GM19467 (cell line): ENCODE measurements at regions not wholly inside any gene's neighbourhood (a gene's known extent, or its start where the extent isn't known, plus 50 kb on each side); places are given as distances from the start of the nearest gene placed in this dataset.
A peak's percentile ranks its signal among the peaks of the same experiment; 100 is the strongest.

Experiments used
- ATAC-seq: cut with Tn5 transposase; IDR thresholded peaks from one replicate; pipeline ENCODE4 v1.9.1; 2021; ENCODE audit warnings: mild to moderate bottlenecking, moderate library complexity; ENCODE audit not compliant: unreplicated experiment

DNA sequence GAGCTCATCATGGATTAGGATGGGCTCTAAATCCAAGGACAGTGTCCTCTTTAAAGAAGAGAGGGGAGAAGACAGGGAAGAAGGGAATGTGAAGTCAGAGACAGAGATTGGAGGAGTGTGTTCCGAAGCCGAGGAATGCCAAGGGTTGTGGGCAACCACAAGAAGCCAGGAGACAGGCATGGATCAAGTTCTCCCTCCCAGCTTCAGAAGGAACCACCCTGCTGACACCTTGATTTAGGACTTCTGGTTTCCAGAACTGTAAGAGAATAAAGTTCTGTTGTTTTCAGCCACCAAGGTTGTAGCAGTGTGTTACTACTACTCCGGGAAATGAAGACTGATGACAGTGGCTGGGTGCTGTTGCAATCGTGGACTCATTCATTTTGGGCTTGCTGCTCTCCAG is 120.1 kb downstream of the RPS12 start:
- ATAC-seq, result no peak

DNA sequence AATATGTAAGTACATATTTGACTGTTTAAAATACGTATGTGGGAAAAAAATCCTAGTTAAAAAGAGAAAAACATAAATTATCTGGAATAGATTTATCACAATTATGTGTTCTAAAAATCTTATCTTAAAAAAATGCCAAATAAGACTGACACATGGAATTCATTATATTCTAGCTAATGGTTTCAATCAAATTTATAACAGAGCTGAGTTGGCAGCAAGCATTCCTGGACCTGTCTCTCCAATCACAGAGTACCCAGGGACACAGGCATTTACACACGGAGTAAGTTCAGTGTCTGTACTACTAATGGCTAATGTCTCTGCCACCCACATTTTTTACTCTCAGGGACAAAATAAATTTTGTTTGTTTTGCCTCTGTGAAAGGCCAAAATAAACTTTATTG is 122.3 kb downstream of the RPS12 start:
- no peak for ATAC-seq

DNA sequence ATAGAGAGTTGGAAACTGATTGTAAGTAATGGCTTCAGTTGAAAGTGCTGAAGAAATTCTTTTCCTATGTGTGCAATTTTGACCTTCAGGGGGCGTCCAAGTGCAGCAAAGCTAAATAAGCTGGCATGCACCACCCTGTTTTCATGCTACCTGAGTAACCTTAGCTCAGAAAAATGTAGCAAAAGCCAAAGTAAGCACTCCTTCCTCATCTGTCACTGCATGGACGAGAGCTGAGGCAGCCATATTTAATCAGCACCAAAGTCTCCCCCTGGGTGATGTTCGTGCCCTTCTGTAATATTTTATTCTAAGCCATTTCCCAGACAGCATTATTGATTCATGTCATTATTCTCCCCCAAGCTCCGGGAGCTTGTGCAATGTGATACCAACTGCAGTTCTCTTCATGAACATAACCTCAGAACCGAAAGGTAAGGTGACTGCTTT is 123.1 kb downstream of the RPS12 start:
- no peak for ATAC-seq

DNA sequence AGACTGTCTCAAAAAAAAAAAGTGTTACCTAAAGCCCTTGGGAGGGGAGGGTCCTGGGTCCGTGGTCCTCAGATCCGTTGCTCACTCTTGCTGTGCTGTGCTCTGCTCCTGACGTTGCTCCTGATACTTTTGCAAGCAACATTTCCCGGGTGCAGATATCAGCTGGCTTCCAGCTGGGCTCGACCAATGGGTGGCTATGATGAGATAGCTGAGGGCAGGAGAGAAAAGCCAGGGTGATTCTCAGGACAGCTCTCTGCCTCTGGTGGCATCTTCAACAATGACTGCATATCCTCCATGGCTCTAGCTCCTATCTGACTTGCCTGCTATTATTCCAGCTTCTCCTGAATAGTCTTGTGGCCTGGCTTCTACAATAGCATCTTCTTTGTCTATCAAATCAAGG is 134.5 kb downstream of the RPS12 start:
- no peak for ATAC-seq

DNA sequence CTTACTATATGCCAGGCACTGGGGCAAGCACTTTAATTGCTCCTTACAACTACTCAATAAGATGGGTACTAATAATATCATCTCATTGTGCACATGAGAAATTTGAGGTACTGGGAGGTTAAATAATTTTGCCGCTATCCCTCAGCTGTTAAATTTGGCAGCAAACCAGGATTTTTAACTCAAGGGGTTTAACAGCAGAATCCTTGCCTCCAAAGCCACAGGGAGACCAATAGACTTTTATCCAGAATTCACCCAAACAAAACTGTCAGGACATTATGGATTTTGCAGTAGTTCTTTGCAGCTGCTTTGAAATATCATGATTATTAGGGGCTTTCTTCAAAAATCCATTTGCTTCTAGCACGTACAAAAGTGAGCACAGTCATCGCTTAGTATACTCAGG is 136.2 kb downstream of the RPS12 start:
- no peak for ATAC-seq

DNA sequence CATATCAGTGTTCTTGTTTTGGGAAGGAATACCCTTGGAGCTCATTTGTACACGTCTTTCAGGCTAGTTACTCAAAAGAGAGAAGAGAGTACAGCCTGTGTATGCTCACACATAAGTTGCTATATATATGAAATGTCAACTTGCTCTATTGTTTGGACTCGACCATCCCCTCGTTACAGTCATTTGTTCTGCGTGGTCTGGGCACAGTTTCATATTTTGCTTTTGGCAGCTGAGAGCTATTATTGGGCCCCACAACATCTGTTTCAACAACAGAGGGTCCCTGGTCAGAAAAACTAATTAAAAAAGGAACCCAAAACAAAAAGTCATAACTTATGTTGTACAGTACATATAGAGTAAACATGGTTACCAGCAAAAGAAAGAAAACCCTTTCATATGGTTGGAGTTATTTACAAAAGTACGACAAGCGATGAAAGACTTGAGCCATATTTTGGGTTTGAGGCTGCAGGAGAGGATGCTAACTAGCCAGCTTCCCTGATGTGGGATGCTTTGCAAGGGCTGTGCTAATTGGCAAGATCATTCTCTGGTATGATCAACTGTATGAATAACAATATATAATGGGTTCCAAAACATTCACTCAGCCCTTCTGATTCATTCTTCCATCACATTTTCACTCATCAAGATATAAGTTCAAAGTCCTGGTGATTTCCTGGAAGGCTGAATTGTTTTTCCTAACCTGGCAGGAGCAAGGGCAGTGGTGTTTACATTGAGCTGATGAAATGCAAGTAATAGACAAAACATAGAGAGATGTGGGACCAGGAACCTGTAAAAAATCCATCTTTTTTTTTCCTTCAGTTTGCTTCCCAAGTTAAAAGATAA is 137.9 kb downstream of the RPS12 start:
- ATAC-seq, result no peak

DNA sequence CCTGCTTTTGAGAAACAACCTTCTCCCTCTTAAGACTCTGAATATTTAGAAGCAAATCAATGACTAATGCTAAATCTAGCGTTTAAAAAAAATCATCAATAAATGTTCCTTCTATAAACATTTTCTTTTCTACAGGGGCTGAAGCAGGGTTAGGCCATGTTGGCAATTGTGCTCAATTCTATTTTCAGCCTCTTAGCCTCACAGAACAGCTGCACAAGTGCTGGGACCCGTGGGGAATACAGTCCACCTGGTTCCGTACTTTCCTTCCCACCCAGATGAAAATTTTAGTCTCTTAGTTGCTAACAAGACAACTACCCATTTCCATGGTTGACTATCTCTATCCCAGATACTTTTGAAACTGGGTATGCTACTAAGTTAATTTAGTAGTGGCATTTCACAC is 138.6 kb downstream of the RPS12 start:
- ATAC-seq, result no peak

DNA sequence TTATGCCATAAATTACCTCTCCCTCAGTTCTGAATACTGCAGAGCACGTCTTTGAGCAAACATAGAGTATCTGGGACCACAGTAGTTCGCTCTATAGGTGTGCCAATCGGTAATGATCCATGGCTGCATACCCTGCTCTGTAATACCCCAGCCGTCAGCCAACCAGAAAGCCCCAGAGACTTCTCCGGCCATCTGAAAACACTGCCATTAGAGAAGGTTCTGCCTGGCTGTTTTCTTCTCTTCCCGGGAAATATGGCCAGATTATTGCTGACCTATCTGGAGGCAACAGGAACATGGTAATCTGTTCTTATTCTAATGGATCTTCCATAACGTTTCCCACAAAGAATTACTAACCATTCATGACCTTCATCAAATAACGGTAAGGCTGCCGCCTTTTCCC is 139.9 kb downstream of the RPS12 start:
- no peak for ATAC-seq

DNA sequence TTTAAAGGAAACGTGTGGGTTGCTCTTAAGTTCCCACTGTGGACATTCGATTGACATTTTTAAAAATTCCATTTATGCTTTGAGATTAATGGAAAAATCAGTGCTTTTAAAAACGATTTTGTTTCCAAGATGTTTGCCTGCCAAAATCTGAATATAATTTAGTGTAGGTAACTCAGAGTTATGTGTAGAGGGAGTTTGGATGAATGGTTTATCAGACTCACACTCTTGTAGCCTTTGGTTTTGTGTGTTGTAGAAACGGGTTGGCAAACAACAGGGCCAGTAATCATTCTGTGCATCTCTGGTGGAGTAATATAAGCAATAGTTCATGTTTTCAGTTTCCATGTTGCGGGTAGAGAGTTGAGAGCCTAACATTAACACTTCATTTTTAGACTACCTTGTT is 140.6 kb downstream of the RPS12 start:
- ATAC-seq, result no peak

DNA sequence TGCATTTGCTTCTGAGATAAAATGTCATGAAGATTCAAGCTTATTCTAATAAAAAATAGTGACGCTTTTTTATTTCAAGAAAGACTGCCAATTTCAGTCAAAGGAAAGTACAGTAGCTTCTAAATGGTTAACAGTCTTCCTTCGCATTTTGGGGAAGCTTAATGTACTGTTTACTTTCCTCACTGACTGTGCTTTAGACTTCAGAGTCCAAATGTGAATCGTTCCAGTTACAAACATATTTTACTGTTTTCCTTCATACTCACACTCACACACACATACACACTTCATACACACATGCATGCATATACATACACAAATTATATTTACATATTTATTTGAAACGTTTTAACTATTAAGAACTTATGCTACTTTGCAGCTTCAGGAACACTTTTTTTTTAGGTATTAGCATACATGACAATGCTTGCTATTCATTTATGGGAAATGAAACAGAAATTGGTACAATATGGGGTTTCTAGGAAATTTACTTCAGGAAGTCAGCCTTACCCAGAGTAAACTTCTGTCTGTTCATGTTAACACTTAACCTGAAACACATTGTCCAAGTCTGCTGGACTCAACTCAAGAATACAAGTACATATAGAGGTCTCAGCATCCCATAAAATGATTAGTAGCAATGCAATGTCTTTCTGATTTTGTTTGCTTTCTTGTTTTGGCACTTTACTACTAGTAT is 145.4 kb downstream of the RPS12 start:
- ATAC-seq, result no peak

DNA sequence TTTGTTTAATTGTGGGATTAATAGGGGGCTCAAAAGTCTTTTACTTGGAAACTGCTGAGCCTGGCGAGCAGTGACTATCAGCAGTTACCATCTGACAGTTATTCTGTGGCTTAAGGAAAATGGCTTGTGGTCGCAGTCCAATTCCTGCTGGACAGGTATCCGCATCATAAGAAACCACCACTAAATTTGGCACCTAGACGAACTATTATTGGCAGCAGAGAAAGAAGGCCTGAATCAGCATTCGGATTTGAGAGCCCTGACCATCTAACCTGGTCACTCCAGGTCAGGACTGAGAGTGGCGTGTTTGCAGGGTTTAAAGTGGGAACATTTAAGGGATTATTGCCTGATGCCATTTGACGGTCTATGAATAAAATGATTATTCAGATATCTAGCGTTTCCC is 146.4 kb downstream of the RPS12 start:
- no peak for ATAC-seq

DNA sequence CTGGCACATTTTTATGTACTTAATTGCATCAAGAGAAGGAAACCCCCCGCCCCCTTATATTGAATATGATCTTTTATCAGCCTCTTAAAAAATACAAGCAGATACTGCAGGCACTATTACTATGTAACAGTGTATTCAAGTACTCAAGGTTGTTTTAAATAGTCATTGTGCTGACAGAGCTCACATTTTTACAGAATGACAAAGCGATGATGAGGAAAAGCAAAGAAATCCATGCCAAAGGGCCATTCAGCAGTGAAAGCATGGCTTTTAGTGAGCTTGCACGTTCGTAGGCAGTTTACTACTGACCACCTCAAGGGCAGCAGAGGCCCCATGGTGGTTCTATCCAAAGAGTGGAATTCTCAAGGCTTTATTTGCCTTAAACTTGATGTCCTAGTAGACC is 146.8 kb downstream of the RPS12 start:
- ATAC-seq, result no peak

DNA sequence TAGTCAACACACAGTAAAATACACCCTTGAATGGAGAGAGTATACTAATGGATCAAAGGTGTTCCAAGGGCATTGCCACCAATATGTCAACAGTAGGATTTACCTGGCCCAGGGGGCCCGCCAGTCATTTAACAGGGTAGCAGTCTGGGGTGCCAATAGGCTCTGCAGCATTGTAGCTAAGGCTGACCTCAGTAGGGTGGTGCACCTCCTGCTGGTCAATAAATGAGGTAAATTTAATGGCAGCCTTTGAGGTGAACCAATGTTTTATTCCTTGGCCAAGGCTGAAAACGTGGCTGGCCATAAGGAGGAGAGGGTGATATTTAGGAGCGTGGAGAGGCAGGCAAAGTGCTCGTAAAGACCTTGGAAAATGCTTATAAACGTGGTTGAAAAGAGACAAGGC is 147.2 kb downstream of the RPS12 start:
- no peak for ATAC-seq

DNA sequence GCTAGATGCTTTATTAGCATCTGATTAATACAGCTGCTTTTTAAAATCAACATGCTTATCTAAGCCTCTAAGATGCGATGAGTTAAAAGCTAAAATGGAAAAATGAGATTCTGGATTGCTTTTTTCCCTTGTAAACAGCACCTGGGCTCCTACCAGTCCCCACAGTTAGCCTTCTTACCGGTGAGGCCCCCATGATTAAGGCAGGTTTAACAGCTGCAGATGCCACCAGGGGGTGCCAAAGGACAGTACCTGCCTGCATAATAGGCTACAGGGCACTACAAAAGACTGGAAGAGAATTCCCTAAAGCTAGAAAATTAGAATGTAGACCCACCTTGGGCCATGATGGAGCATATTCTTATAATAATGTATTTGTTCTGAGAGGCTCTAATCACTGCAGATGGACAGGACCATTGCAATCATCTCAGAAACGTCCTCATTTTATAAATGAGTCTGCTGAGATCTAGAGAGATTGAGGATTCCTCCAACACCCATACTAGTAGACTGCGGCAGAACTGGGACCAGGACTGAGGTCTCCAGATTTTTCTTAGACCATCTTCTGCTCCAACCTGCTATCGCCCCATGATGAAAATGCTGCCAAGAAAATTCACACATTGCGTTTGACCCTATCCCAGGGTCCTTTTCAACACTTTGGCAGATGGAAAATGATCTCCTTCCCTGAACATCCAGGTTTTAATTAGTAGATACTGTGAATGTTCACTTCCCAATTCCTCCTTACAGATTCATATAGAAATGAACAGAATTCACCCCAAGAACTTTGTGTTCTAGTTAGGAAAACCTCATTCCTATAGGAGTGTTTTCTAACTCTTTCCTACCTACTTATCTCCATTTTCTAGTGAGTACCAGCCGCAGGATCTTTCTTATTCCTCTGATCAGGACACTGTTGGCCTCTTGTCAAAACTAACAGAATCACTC is 148.8 kb downstream of the RPS12 start:
- ATAC-seq, result peak; percentile 95

DNA sequence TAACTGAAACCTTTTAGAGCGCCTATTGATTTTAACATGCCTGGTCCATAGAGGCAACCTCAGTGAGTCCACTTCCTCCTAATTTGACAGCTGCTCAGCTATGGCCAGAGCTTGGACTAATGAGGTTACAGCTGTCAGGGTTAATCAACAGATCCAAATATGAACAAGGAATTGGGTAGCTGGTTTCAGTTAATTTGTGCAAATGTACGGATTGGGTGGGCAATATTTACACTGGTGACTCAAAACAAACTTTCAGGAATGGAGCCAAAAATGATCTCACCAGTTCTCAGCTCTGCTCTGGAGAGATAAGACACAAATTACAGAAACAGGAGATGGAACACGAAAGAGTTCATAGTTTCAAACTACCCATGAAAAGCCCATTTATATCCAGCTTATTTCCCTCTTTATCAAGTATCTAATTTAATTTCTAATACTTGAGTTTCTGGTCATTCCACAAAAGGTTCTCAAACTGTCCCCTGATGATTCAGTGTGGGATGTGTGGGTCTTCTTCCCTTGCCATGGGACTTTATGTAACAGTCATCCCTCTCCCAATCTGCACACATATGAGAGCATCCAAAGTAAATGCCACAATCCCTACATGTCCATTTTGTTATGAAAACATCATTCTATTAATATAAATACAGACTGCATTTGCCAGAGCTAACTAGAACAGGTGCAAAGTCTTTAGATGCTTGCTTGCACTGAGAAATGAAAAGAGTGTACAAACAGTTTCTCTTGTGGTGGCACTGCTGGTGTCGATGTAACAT is 149.9 kb downstream of the RPS12 start:
- no peak for ATAC-seq

DNA sequence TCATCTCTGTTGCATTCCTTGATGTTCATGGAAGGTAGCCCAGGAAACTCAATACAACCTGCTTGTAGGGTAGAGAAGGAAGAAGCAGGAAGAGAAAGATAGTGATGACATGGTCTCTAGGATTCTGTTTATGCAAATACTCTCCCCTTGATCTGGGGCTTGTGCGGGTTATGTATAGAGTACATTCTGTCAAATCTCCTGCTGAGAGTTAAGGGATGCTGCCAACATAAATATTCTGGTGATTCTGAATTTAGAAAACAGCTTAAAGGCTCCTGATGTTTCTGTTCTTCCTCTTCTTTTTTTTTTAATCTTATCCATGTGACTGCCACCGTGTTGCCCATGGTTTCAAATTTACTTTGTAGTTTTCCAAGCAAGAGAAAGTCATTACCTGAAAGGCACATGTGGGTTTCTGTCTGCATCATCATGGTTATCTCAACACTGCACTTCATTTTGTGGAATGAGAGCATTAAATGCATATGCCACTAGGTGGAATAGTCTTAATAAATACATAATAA is 150.6 kb downstream of the RPS12 start:
- ATAC-seq, result no peak

DNA sequence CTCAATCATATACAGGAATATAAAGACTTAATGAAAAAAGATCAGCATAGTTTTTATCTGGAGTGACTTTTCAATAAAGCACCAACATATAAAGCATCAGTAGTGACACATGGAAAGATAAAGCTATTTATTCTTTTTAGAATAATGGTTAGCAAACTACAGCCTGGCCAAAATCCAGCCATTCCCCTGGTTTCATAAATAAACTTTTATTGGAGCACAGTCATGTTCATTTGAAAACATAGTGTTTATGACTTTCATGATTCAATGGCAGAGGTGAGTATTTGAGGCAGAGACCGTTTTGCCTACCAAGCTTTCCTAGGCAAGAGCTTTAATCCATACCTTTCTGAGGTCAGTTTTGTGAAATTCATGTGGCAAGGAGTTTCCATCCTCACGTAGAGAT is 153.5 kb downstream of the RPS12 start:
- no peak for ATAC-seq

DNA sequence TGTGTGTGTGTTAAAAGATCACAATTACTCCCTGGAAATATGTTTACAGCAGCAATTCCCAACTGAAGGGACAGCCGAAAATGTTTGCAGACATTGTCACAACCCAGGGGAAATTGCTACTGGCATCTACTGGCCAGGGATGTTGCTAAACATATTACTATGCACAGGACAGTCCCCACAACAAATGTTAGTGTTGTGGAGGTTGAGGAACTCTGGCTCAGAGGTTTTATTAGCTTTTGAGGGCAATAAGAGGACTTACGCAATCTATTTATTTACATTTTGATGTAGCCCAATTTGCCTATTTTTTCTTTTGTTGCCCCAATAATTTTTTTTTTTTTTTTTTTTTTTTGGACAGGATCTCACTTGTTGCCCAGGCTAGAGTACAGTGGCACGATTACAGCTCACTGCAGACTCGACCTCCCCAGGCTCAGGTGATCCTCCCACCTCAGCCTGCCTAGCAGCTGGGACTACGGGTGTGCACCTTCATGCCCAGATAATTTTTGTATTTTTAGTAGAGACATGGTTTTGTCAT is 154.1 kb downstream of the RPS12 start:
- ATAC-seq, result no peak

DNA sequence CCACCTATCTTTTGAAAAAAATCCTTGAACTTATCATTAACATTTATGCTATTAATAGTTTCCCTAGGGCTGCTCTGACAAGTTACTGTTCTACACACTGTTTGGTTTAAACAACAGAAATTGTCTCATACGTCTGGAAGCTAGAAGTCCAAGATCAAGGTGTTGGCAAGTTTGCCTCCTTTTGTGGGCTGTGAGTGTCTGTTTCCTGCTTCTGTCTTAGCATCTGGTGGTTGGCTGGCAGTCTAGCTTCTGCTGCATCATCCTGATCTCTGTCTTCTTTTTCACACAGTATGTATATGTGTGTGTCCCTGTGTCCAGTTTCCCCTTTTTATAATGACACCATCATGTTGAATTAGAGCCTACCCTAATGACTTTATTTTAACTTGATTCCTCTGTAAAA is 154.8 kb downstream of the RPS12 start:
- ATAC-seq, result no peak

DNA sequence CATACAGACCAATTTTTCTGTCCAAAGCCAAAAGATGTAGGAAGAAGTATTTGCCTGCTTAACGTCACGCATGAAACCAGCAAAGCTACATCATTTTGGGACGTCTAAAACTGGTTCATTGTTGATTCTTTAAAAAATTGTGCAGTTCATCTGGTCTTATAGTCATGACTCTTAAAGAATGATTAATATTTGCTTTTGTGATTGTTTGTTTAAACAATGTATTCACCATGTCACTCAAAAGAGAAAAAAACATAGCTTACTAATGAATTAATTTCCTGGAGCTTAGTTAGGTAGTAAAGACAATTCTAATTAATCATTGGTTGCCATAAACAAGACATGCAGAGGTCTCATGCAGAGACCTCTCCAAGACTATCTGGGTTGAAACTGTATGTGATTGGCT is 157.3 kb downstream of the RPS12 start:
- no peak for ATAC-seq
